IMR-90 (cell line): ENCODE measurements at regions not wholly inside any gene's neighbourhood (a gene's known extent, or its start where the extent isn't known, plus 50 kb on each side); places are given as distances from the start of the nearest gene placed in this dataset.
"Not testable (repeated sequence)": the region's sequence is repeated elsewhere in the genome, so short reads cannot be mapped to it uniquely, and the experiment has no call there.

Source experiments
- ATAC-seq: fragments of 200-7000 bp; cut with Tn5 transposase; 2 replicates; pipeline ENCODE4 v1.9.1; 2020; ENCODE audit warnings: low read depth, mild to moderate bottlenecking, moderate library complexity
- BruUV-seq: library from RNA; stranded (reverse); fragments of 400-500 nt; replicated peaks from 2 replicates; lab custom pipeline; 2021; lab: Mats Ljungman, UMichigan
- CTCF ChIA-PET: fragments of 300-600 bp; formaldehyde crosslinking; extraction: SDS; loops from one replicate; lab custom pipeline; 2021; ENCODE audit warnings: antibody characterized with exemption; lab: Yijun Ruan, JAX
- POLR2A ChIA-PET: fragments of 300-600 bp; sonication (Branson Sonifier 250); formaldehyde crosslinking; loops from one replicate; lab custom pipeline; 2022; ENCODE audit warnings: antibody characterized with exemption; ENCODE audit not compliant: unreplicated experiment; lab: Charles Lee
- DNase-seq: peaks from one replicate; pipeline ENCODE4 v3.0.0; 2013
- H2AFZ ChIP-seq: replicated peaks from 2 replicates; pipeline ENCODE3; 2013; ENCODE audit warnings: low read length, mild to moderate bottlenecking; ENCODE audit not compliant: poor library complexity
- H2AK5ac ChIP-seq: 2 replicates; pipeline ENCODE4 v1.6.1; 2013; ENCODE audit warnings: low read depth, low read length, inconsistent platforms
- H2AK9ac ChIP-seq: replicated peaks from 2 replicates; pipeline ENCODE3; 2013; ENCODE audit warnings: mild to moderate bottlenecking, low read depth, low read length, moderate library complexity; ENCODE audit not compliant: poor library complexity
- H2BK120ac ChIP-seq: 2 replicates; pipeline ENCODE4 v1.6.1; 2013; ENCODE audit warnings: low read depth, low read length, inconsistent platforms
- H2BK15ac ChIP-seq: 3 replicates; pipeline ENCODE4 v1.6.1; 2013; ENCODE audit warnings: low read depth, low read length, inconsistent platforms
- H2BK20ac ChIP-seq: 2 replicates; pipeline ENCODE4 v1.6.1; 2013; ENCODE audit warnings: low read depth, mild to moderate bottlenecking, inconsistent platforms, low read length, moderate library complexity
- H2BK5ac ChIP-seq: 2 replicates; pipeline ENCODE4 v1.6.1; 2013; ENCODE audit warnings: mild to moderate bottlenecking, low read depth, low read length, inconsistent platforms; ENCODE audit not compliant: poor library complexity, severe bottlenecking
- H3K14ac ChIP-seq: replicated peaks from 2 replicates; pipeline ENCODE4 v1.6.1; 2013; ENCODE audit warnings: low read depth, low read length, inconsistent platforms
- H3K18ac ChIP-seq: 2 replicates; pipeline ENCODE4 v1.6.1; 2013; ENCODE audit warnings: low read depth, low read length, control low read depth
- H3K23ac ChIP-seq: 2 replicates; pipeline ENCODE4 v1.6.1; 2013; ENCODE audit warnings: low read depth, low read length, inconsistent platforms
- H3K27ac ChIP-seq: 2 replicates; pipeline ENCODE4 v1.5.1; 2013; ENCODE audit warnings: mild to moderate bottlenecking, control low read depth, low read length; ENCODE audit not compliant: insufficient read depth
- H3K27me3 ChIP-seq: 2 replicates; pipeline ENCODE4 v1.6.1; 2013; ENCODE audit warnings: low read length; ENCODE audit not compliant: control insufficient read depth, insufficient read depth
- H3K36me3 ChIP-seq: 2 replicates; pipeline ENCODE4 v1.6.1; 2013; ENCODE audit warnings: low read length, mixed read lengths; ENCODE audit not compliant: control insufficient read depth, insufficient read depth
- H3K4ac ChIP-seq: 2 replicates; pipeline ENCODE4 v1.6.1; 2013; ENCODE audit warnings: low read depth, low read length, inconsistent platforms
- H3K4me1 ChIP-seq: 2 replicates; pipeline ENCODE4 v1.6.1; 2013; ENCODE audit warnings: low read length, mixed read lengths; ENCODE audit not compliant: control insufficient read depth, insufficient read depth
- H3K4me2 ChIP-seq: 2 replicates; pipeline ENCODE4 v1.6.1; 2013; ENCODE audit warnings: low read depth, mild to moderate bottlenecking, control low read depth, low read length, moderate library complexity
- H3K4me3 ChIP-seq: 2 replicates; pipeline ENCODE4 v1.5.1; 2013; ENCODE audit warnings: low read depth, mild to moderate bottlenecking, control low read depth, low read length, moderate library complexity; ENCODE audit not compliant: insufficient read depth
- H3K56ac ChIP-seq: 2 replicates; pipeline ENCODE4 v1.6.1; 2013; ENCODE audit warnings: low read length, inconsistent platforms; ENCODE audit not compliant: insufficient read depth; ENCODE audit errors: extremely low read depth
- H3K79me1 ChIP-seq, 2 experiments: 2 replicates each; pipeline ENCODE4 v1.6.1; 2013; ENCODE audit warnings: low read length in 2 of 2, inconsistent platforms in 1 of 2, low read depth in 1 of 2
- H3K9ac ChIP-seq: 2 replicates; pipeline ENCODE4 v1.6.1; 2013; ENCODE audit warnings: low read depth, low read length, control low read depth
- H3K9me1 ChIP-seq: 2 replicates; pipeline ENCODE4 v1.6.1; 2013; ENCODE audit warnings: low read length, inconsistent platforms; ENCODE audit not compliant: insufficient read depth
- H3K9me3 ChIP-seq: 2 replicates; pipeline ENCODE4 v1.6.1; 2013; ENCODE audit warnings: low read length; ENCODE audit not compliant: control insufficient read depth, insufficient read depth
- H4K20me1 ChIP-seq: 2 replicates; pipeline ENCODE4 v1.6.1; 2013; ENCODE audit warnings: low read length, inconsistent platforms; ENCODE audit not compliant: insufficient read depth
- H4K5ac ChIP-seq: 2 replicates; pipeline ENCODE4 v1.6.1; 2013; ENCODE audit warnings: mild to moderate bottlenecking, low read depth, low read length, control low read depth
- H4K8ac ChIP-seq, 2 experiments: 2 replicates each; pipeline ENCODE4 v1.6.1; 2013; ENCODE audit warnings: low read depth in 2 of 2, low read length in 2 of 2, control low read depth in 1 of 2, inconsistent platforms in 1 of 2
- H4K91ac ChIP-seq: 2 replicates; pipeline ENCODE4 v1.6.1; 2013; ENCODE audit warnings: low read depth, low read length, inconsistent platforms; ENCODE audit not compliant: insufficient read depth
- CEBPB ChIP-seq: IDR thresholded peaks from 2 replicates; pipeline ENCODE4 v1.6.1; 2012; ENCODE audit warnings: low read depth, low read length, improper control_type of control experiment
- MAFK ChIP-seq: IDR thresholded peaks from 2 replicates; pipeline ENCODE4 v1.6.1; 2012; ENCODE audit warnings: low read depth, low read length, improper control_type of control experiment
- RCOR1 ChIP-seq: IDR thresholded peaks from 2 replicates; pipeline ENCODE4 v1.6.1; 2012; ENCODE audit warnings: mild to moderate bottlenecking, low read length, improper control_type of control experiment; ENCODE audit not compliant: insufficient replicate concordance
- WGBS, 2 experiments: methylation state at CpG; one replicate each; pipeline versions ENCODE4 v1.1.5 to v1.1.7; 2013; ENCODE audit warnings: missing lambda C conversion rate in 2 of 2; ENCODE audit not compliant: insufficient read length in 1 of 2; ENCODE audit errors: extremely low coverage in 2 of 2; 5-methylcytosine and 5-hydroxymethylcytosine counted together
- dilution Hi-C: fragments of 300-500 bp; cut with HindIII; formaldehyde crosslinking; loops from one replicate; pipeline ENCODE4 v1.14.3; 2018; ENCODE audit warnings: low sequenced_read_pairs; ENCODE audit not compliant: unreplicated experiment
- in situ Hi-C: fragments of 300-500 bp; cut with MboI; formaldehyde crosslinking; loops from 3 replicates; pipeline ENCODE4 v1.14.3; 2019; ENCODE audit warnings: low sequenced_read_pairs, inconsistent platforms, mixed read lengths
- intact Hi-C: fragments of 100-400 bp; cut with micrococcal nuclease; formaldehyde crosslinking; loops from 2 replicates; pipeline ENCODE4 v1.10.0; 2022
- TF ChIP-seq, protein P1 (sequence below): fragments of 150-350 bp; IDR thresholded peaks from 2 replicates; pipeline ENCODE4 v1.6.1; 2016; ENCODE audit warnings: low read depth, mild to moderate bottlenecking, low read length, moderate library complexity, borderline replicate concordance

DNA sequence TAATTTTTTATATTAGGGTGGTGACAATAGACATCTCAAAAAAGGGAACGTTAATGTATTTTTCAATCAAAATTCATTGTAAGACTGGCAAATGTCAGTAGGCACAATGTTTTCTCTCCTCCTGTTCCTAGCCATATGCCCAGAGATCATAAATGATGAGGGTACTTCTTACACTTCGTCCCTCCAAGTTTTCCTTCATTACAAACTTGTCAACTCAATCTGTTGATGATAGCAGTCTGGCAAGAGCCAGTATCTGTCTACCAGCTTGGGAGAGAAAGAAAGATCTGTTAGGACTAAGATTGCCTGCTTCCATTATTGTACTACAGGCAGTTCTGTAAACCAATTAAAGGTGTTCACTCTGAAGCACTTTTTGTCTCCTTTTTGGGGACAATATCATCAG lies 130.9 kb upstream of the DAAM1 start:
- H3K4me3 ChIP-seq: no peak overlapping the region
- DNase-seq (no peak), ATAC-seq (no peak)
- no peak overlapping the region for H2BK15ac ChIP-seq
- H2BK120ac ChIP-seq: no peak overlapping the region
- H4K20me1 ChIP-seq: no peaks in the 10 kb centered on the region
- H3K79me1 ChIP-seq: no peaks in the 10 kb centered on the region
- no peak overlapping the region for H3K56ac ChIP-seq
- H3K36me3 ChIP-seq: no peaks in the 10 kb centered on the region
- H2AFZ ChIP-seq: no peak overlapping the region
- no peak overlapping the region for H3K23ac ChIP-seq
- ChIA-PET POLR2A (no interaction called here), CTCF (interaction anchor here (1.0 kb wide), 1 partner anchor 556 kb away, joined by 3 read pairs; no protein-coding TSS in a partner anchor)
- no peak overlapping the region for H2BK20ac ChIP-seq
- H3K4me1 ChIP-seq: no peaks in the 10 kb centered on the region
- no peak overlapping the region for H2BK5ac ChIP-seq
- H3K4ac ChIP-seq: no peak overlapping the region
- no peak overlapping the region for H4K8ac ChIP-seq
- no peak overlapping the region for H4K5ac ChIP-seq
- H3K9me1 ChIP-seq: no peaks in the 10 kb centered on the region
- no peak overlapping the region for H3K14ac ChIP-seq
- no peak overlapping the region for H2AK9ac ChIP-seq
- no TSS peak for BruUV-seq
- H3K9me3 ChIP-seq: no peaks in the 10 kb centered on the region
- in situ Hi-C loops: loop anchor here (10.0 kb wide), 1 partner anchor 553 kb away; no protein-coding TSS in a partner anchor
- no peak overlapping the region for H3K27ac ChIP-seq
- intact Hi-C loops: no loop called here
- H2AK5ac ChIP-seq: no peak overlapping the region
- no peak overlapping the region for H3K9ac ChIP-seq
- TF ChIP-seq CEBPB (no peak), MAFK (no peak), RCOR1 (no peak)
- TF ChIP-seq, protein P1, sequence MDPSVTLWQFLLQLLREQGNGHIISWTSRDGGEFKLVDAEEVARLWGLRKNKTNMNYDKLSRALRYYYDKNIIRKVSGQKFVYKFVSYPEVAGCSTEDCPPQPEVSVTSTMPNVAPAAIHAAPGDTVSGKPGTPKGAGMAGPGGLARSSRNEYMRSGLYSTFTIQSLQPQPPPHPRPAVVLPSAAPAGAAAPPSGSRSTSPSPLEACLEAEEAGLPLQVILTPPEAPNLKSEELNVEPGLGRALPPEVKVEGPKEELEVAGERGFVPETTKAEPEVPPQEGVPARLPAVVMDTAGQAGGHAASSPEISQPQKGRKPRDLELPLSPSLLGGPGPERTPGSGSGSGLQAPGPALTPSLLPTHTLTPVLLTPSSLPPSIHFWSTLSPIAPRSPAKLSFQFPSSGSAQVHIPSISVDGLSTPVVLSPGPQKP: no peak
- dilution Hi-C loops: no loop called here
- WGBS, 2 experiments: no CpG with 5 or more reads among the region's 2 CpGs
- no peak overlapping the region for H4K91ac ChIP-seq
- no peaks in the 10 kb centered on the region for H3K27me3 ChIP-seq
- no peak overlapping the region for H3K4me2 ChIP-seq
- H3K18ac ChIP-seq: no peak overlapping the region

DNA sequence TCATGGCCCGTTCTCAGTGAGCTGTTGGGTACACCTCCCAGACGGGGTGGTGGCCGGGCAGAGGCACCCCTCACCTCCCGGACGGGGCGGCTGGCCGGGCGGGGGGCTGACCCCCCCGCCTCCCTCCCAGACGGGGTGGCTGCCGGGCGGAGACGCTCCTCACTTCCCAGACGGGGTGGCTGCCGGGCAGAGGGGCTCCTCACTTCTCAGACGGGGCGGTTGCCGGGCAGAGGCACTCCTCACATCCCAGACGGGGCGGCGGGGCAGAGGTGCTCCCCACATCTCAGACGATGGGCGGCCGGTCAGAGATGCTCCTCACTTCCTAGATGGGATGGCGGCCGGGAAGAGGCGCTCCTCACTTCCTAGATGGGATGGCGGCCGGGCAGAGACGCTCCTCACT lies 129.7 kb upstream of the DAAM1 start:
- H4K5ac ChIP-seq, H4K20me1 ChIP-seq, H3K36me3 ChIP-seq, DNase-seq, H3K79me1 ChIP-seq, H2BK5ac ChIP-seq, BruUV-seq, CTCF ChIA-PET, H2AK5ac ChIP-seq, H3K18ac ChIP-seq, H3K4ac ChIP-seq, ATAC-seq, H3K4me2 ChIP-seq, H3K14ac ChIP-seq, H3K9ac ChIP-seq, H2BK120ac ChIP-seq, H4K91ac ChIP-seq, H3K4me3 ChIP-seq, POLR2A ChIA-PET, H2AFZ ChIP-seq, H3K27me3 ChIP-seq, H4K8ac ChIP-seq, H2BK20ac ChIP-seq, H3K9me3 ChIP-seq, intact Hi-C loops, H2BK15ac ChIP-seq, H3K9me1 ChIP-seq, H3K27ac ChIP-seq, H3K23ac ChIP-seq, H3K56ac ChIP-seq, H3K4me1 ChIP-seq, dilution Hi-C loops, H2AK9ac ChIP-seq: not testable (repeated sequence)
- WGBS, 2 experiments: 87% methylated on average over 7 of the region's 30 CpGs; no CpG with 5 or more reads in 1 of the 2 experiments
- in situ Hi-C loops: loop anchor here (10.0 kb wide), 1 partner anchor 554 kb away; no protein-coding TSS in a partner anchor
